ENCODE measurements at regions not wholly inside any gene's neighbourhood (a gene's known extent, or its start where the extent isn't known, plus 50 kb on each side); places are given as distances from the start of the nearest gene placed in this dataset.

DNA sequence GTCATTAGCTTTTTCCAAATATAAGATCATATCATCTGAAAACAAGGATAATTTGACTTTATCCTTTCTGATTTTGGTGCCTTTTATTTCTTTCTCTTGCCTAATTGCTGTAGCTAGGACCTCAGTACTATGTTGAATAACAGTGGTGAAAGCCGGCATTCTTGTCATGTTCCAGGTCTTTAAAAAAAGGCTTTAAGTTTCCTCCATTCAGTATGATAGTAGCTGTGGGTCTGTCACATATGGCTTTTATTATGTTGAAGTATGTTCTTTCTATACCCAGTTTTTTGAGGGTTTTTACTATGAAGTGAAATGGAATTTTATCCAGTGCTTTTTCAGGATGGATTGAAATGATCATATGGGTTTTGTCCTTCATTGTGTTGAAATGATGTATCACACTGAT lies 115.8 kb downstream of the DUSP10 start:
- no peak for DNase-seq (ENCODE audit: low read depth in 2 of 2)

DNA sequence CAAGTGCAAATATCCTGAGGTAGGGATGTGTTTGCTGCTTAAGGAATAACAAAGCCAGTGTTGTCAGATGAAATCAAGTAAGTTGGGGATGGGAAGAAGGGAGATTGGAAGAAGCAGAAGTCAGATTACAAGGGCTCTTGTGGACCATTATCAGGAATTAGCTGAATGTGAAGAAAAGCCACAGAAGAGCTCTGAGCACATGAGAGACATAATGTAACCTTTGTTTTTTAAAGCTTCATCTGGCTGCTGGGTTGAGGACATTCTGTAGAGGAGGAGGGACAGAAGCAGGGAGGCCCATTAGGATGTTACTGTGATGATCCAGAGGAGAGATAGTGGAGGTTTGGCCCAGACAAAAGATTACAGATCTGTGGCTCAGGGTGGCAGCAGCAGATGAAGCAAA lies 111.7 kb downstream of the DUSP10 start:
- DNase-seq (ENCODE audit: low read depth in 2 of 2) = no peak

- no peak for DNase-seq (ENCODE audit: low read depth in 2 of 2)
Measured at GRCh38 chr1:221631556-221631955, 110.3 kb downstream of the DUSP10 start.

DNA sequence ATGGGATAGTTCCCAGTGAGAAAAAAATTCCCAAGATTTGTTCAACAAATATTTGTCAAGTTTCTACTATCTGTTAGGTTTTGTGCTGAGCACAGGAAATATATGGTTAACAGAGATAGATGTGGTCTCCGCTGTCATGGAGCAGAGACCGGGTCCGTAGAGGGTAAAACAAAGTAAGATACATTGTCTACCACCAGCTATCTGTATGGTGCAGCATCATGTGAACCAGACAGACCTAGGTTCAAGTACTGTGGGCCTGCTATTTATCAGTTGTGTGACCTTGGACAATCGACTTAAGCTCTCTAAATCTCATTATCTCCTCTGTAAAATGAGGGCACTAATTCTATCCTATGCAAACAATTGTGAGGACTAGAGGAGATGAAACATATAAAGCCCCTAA lies 109.8 kb downstream of the DUSP10 start:
- DNase-seq (ENCODE audit: low read depth in 2 of 2) = no peak

GRCh38 chr1:221633841-221634409 lies 108.0 kb downstream of the DUSP10 start:
- DNase-seq (ENCODE audit: low read depth in 2 of 2) = no peak

GRCh38 chr1:221634606-221635005 lies 107.3 kb downstream of the DUSP10 start:
- no peak for DNase-seq (ENCODE audit: low read depth in 2 of 2)

GRCh38 chr1:221635305-221635704 lies 106.6 kb downstream of the DUSP10 start:
- DNase-seq (ENCODE audit: low read depth in 2 of 2) = no peak

DNA sequence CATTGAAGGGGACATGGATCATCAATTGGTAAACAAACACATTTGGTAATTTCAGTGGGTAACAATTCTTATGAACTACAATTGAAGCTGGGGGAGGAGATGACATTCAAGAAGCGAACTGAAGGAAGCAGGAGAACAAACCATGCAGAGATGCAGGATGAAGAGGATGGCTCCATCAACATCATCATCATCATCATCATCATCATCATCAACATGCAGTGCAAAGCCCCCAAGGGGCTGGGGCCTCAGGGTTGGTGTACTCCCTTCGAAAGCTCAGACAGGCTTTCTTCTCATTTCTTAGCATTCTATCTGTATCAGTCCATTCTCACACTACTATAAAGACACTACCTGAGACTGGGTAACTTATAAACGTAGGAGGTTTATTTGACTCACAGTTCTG lies 105.8 kb downstream of the DUSP10 start:
- no peak for DNase-seq (ENCODE audit: low read depth in 2 of 2)

- no peak for DNase-seq (ENCODE audit: low read depth in 2 of 2)
Measured at GRCh38 chr1:221636967-221637366, 104.9 kb downstream of the DUSP10 start.

DNA sequence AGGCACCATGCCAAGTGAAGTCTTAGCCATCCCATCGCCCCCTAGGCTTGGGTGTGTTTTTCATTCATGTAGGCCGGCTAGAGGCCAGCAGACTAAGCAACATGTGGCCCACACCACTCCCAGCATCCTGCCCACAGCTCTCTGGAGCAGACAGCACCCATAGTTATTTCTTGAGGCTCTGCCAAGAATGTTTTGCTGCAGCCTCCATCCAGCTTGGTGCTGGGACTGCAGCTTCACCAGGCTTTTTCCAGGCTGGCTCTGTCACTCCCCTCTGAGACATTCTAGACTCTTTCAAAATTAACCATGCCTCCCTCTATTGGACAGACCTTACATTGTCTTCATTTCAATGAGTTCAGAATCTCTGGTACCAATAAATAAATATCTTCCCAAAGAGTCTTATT lies 104.2 kb downstream of the DUSP10 start:
- no peak for DNase-seq (ENCODE audit: low read depth in 2 of 2)

DNA sequence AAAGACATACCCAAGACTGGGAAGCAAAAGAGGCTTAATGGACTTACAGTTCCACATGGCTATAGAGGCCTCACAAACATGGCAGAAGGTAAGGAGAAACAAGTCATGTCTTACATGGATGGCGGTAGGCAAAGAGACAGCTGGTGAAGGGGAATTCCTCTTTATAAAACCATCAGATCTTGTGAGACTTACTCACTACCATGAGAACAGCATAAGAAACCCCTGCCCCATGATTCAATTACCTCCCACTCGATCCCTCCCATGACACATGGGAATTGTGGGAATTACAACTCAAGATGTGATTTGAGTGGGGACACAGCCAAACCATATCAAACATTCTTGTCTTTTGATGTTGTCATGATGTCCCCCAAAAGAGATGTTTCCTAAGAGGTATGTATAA lies 103.3 kb downstream of the DUSP10 start:
- no peak for DNase-seq (ENCODE audit: low read depth in 2 of 2)

GRCh38 chr1:221641811-221642210 lies 100.1 kb downstream of the DUSP10 start:
- no peak for DNase-seq (ENCODE audit: low read depth in 2 of 2)

DNA sequence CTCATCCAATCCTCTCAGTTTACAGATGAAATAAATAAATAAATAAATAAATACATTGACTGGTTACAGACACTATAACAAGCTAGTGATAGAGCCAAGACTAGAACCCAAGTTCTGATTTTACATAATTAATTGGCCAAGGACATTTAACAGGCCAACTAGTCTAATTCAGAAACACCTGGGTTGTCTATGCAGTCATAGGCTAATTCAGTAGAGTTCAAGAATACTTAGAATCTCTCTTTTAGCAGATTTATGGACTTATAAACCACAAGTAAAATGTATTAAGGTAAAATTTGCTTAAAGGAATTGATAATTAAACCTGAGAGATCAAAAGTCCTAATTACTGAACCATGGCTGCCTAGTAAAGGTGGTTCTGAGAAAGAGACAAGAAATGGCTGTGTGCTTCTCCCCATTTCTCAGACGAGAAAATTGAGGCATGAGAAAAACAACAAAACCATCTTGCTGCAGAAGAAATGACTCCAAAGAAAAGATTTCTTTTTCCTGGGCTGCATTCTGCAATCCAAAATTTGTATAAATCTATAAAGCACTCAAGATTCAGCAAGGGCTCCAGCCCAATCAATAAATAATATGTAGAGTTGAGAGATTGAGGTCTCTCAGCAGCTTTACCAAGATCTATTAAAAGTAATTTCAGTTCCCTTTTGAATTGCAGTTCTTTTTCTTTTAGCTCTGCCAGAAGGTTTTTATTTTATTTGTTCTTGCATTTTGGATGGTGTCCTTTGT lies 98.3 kb downstream of the DUSP10 start:
- no peak for DNase-seq (ENCODE audit: low read depth in 2 of 2)

DNA sequence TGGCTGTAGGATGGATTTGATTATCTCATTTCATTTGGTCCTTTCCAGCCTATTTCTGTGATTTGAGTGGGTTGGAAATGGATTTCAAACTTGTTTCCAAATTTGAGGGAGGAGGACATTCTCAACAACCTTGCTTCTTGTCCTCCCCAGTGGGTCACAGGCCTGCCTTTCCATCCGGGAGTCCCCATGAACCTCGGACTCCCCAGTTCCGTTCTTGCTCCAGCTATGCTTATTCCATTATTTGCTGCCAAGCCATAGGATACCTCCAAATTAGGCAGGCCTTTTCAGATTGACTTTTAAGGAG lies 97.8 kb downstream of the DUSP10 start:
- DNase-seq (ENCODE audit: low read depth in 2 of 2) = no peak

- DNase-seq (ENCODE audit: low read depth in 2 of 2) = no peak
Measured at GRCh38 chr1:221644663-221645258, 97.1 kb downstream of the DUSP10 start.

- DNase-seq (ENCODE audit: low read depth in 2 of 2) = no peak
Measured at GRCh38 chr1:221648201-221648600, 93.7 kb downstream of the DUSP10 start.

Measured in fibroblast of skin of left quadriceps (primary cell).